ENCODE measurements at regions not wholly inside any gene's neighbourhood (a gene's known extent, or its start where the extent isn't known, plus 50 kb on each side); places are given as distances from the start of the nearest gene placed in this dataset.
"Not testable (repeated sequence)": the region's sequence is repeated elsewhere in the genome, so short reads cannot be mapped to it uniquely, and the experiment has no call there.

- H3K9me3 ChIP-seq: no peaks in the 10 kb centered on the region
- intact Hi-C loops (cut with DNase I): no loop called here
- 85% methylated on average over 2 of the region's 2 CpGs for WGBS
- no peak overlapping the region for H3K27ac ChIP-seq (replicated peaks in 1 of 4)
- no peak overlapping the region for H3K4me3 ChIP-seq
- no peak for DNase-seq (ENCODE audit: extremely low spot score)
- no peaks in the 10 kb centered on the region for H3K27me3 ChIP-seq
- no peaks in the 10 kb centered on the region for H3K4me1 ChIP-seq
- H3K36me3 ChIP-seq: no peaks in the 10 kb centered on the region
- TF ChIP-seq POLR2AphosphoS5 (IDR thresholded peaks at IDR 0.05) (no peak), POLR2A (IDR thresholded peaks at IDR 0.05; ENCODE audit: low read depth) (no peak), EP300 (IDR thresholded peaks at IDR 0.05) (no peak)
- TF ChIP-seq, protein P1, sequence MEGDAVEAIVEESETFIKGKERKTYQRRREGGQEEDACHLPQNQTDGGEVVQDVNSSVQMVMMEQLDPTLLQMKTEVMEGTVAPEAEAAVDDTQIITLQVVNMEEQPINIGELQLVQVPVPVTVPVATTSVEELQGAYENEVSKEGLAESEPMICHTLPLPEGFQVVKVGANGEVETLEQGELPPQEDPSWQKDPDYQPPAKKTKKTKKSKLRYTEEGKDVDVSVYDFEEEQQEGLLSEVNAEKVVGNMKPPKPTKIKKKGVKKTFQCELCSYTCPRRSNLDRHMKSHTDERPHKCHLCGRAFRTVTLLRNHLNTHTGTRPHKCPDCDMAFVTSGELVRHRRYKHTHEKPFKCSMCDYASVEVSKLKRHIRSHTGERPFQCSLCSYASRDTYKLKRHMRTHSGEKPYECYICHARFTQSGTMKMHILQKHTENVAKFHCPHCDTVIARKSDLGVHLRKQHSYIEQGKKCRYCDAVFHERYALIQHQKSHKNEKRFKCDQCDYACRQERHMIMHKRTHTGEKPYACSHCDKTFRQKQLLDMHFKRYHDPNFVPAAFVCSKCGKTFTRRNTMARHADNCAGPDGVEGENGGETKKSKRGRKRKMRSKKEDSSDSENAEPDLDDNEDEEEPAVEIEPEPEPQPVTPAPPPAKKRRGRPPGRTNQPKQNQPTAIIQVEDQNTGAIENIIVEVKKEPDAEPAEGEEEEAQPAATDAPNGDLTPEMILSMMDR (IDR thresholded peaks at IDR 0.05): no peak
These were observed 316.4 kb upstream of the CFAP20DC start for GRCh38 chr3:59366218-59366617.

- H3K4me1 ChIP-seq: no peaks in the 10 kb centered on the region
- TF ChIP-seq, protein P1 (IDR thresholded peaks at IDR 0.05): no peak
- TF ChIP-seq EP300 (IDR thresholded peaks at IDR 0.05) (no peak), POLR2A (IDR thresholded peaks at IDR 0.05; ENCODE audit: low read depth) (no peak), POLR2AphosphoS5 (IDR thresholded peaks at IDR 0.05) (no peak)
- H3K9me3 ChIP-seq: no peaks in the 10 kb centered on the region
- no peaks in the 10 kb centered on the region for H3K36me3 ChIP-seq
- no peak overlapping the region for H3K4me3 ChIP-seq
- intact Hi-C loops (cut with DNase I): no loop called here
- WGBS: 58% methylated on average over 4 of the region's 4 CpGs
- no peak for DNase-seq (ENCODE audit: extremely low spot score)
- no peak overlapping the region for H3K27ac ChIP-seq (replicated peaks in 1 of 4)
- H3K27me3 ChIP-seq: no peaks in the 10 kb centered on the region
These were observed 314.7 kb upstream of the CFAP20DC start for GRCh38 chr3:59364496-59364895.

DNA sequence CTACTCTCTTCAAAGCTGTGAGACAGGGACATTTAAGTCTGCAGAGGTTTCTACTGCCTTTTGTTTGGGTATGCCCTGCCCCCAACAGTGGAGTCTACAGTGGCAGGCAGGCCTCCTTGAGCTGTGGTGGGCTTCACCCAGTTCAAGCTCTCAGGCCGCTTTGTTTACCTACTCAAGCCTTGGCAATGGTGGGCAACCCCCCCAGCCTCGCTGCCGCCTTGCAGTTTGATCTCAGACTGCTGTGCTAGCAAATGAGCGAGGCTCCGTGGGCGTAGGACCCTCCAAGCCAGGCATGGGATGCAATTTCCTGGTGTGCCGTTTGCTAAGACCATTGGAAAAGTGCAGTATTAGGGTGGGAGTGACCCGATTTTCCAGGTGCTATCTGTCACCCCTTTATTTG, 310.5 kb upstream of the CFAP20DC start:
- intact Hi-C loops (cut with DNase I); H3K4me1 ChIP-seq; H3K4me3 ChIP-seq; DNase-seq (ENCODE audit: extremely low spot score); H3K9me3 ChIP-seq; H3K27ac ChIP-seq (replicated peaks in 1 of 4); H3K36me3 ChIP-seq; H3K27me3 ChIP-seq: not testable (repeated sequence)
- 95% methylated on average over 8 of the region's 8 CpGs for WGBS

DNA sequence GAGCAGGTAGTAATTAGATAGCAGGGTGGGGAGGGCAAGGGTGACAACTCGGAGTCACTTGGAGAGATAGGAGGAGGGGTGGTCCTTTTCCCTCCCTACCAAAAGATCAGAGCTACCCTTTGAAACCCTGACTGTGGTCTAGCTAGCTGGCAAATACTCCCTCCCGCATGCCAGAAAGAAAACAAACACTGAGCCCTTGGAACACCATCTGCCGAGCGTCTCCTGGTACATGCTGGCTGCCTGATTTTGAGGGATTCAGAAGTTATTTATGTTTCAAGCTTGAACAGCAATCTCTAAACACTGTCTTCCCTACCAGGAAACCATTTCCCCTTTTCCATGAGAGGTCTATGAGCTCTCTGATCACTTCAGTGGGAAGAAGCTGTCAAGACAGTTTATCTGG, 291.6 kb upstream of the CFAP20DC start:
- no peaks in the 10 kb centered on the region for H3K27me3 ChIP-seq
- no peaks in the 10 kb centered on the region for H3K9me3 ChIP-seq
- H3K4me3 ChIP-seq: no peak overlapping the region
- H3K36me3 ChIP-seq: no peaks in the 10 kb centered on the region
- 63% methylated on average over 4 of the region's 4 CpGs for WGBS
- no peak overlapping the region for H3K27ac ChIP-seq (replicated peaks in 1 of 4)
- intact Hi-C loops (cut with DNase I): no loop called here
- TF ChIP-seq, protein P1 (IDR thresholded peaks at IDR 0.05): no peak
- H3K4me1 ChIP-seq: no peaks in the 10 kb centered on the region
- no peak for DNase-seq (ENCODE audit: extremely low spot score)

- DNase-seq (ENCODE audit: extremely low spot score): no peak
- Histone ChIP-seq H3K9me3 (no peaks in the 10 kb centered on the region), H3K36me3 (no peaks in the 10 kb centered on the region), H3K4me3 (no peak overlapping the region), H3K4me1 (no peaks in the 10 kb centered on the region), H3K27me3 (no peaks in the 10 kb centered on the region), H3K27ac (replicated peaks in 1 of 4) (no peak overlapping the region)
- intact Hi-C loops (cut with DNase I): no loop called here
- no peak for TF ChIP-seq EP300 (IDR thresholded peaks at IDR 0.05)
- TF ChIP-seq, protein P1 (IDR thresholded peaks at IDR 0.05): no peak
- WGBS: 60% methylated on average over 3 of the region's 3 CpGs
These were observed 290.0 kb upstream of the CFAP20DC start for GRCh38 chr3:59339818-59340217.
